HG03575 (cell line): ENCODE measurements at regions not wholly inside any gene's neighbourhood (a gene's known extent, or its start where the extent isn't known, plus 50 kb on each side); places are given as distances from the start of the nearest gene placed in this dataset.

ENCODE experiments used
- ATAC-seq: cut with Tn5 transposase; IDR thresholded peaks from one replicate; pipeline ENCODE4 v1.9.1; 2021; ENCODE audit not compliant: unreplicated experiment, insufficient number of reproducible peaks, low FRiP score; ENCODE audit errors: extremely low read depth

GRCh38 chr5:125160787-125161502, 414.5 kb upstream of the ZNF608 start:
- ATAC-seq, result no peak

- ATAC-seq, result no peak
These were observed 416.3 kb upstream of the ZNF608 start for GRCh38 chr5:125162714-125163113.

- ATAC-seq, result no peak
These were observed 423.0 kb upstream of the ZNF608 start for GRCh38 chr5:125169396-125169795.

GRCh38 chr5:125171641-125172040, 425.2 kb upstream of the ZNF608 start:
- ATAC-seq, result no peak

GRCh38 chr5:125175348-125176004, 429.0 kb upstream of the ZNF608 start:
- ATAC-seq, result no peak

- ATAC-seq, result no peak
These were observed 429.6 kb upstream of the ZNF608 start for GRCh38 chr5:125176005-125176390.

- ATAC-seq, result no peak
These were observed 430.9 kb upstream of the ZNF608 start for GRCh38 chr5:125177340-125177739.

GRCh38 chr5:125179612-125180011, 433.2 kb upstream of the ZNF608 start:
- ATAC-seq, result no peak

GRCh38 chr5:125180231-125180829, 433.9 kb upstream of the ZNF608 start:
- ATAC-seq, result no peak

- no peak for ATAC-seq
These were observed 434.7 kb upstream of the ZNF608 start for GRCh38 chr5:125181159-125181558.

- ATAC-seq, result no peak
These were observed 435.5 kb upstream of the ZNF608 start for GRCh38 chr5:125181955-125182354.

- no peak for ATAC-seq
These were observed 439.3 kb upstream of the ZNF608 start for GRCh38 chr5:125185740-125186139.

- no peak for ATAC-seq
These were observed 440.5 kb upstream of the ZNF608 start for GRCh38 chr5:125186911-125187375.

GRCh38 chr5:125189531-125189941, 443.1 kb upstream of the ZNF608 start:
- ATAC-seq, result no peak

GRCh38 chr5:125190232-125191087, 444.0 kb upstream of the ZNF608 start:
- no peak for ATAC-seq

GRCh38 chr5:125194883-125195282, 448.4 kb upstream of the ZNF608 start:
- no peak for ATAC-seq

GRCh38 chr5:125196481-125197111, 450.2 kb upstream of the ZNF608 start:
- ATAC-seq, result no peak

GRCh38 chr5:125197321-125197720, 450.9 kb upstream of the ZNF608 start:
- ATAC-seq, result no peak
